GM23338 (cell line): ENCODE measurements at regions not wholly inside any gene's neighbourhood (a gene's known extent, or its start where the extent isn't known, plus 50 kb on each side); places are given as distances from the start of the nearest gene placed in this dataset.

Experiments used
- CREB1 ChIP-seq: fragments of 250-450 bp; sonication (Bioruptor Pico); IDR thresholded peaks from 2 replicates; pipeline ENCODE4 v1.5.0; 2020; ENCODE audit warnings: low read depth, mild to moderate bottlenecking, moderate library complexity
- CTCF ChIP-seq, 2 experiments: fragments of 200-600 bp in 1 of 2; sonication (generic) in 1 of 2; conservative IDR thresholded peaks; 2 replicates each; pipeline versions ENCODE4 v1.5.1 to v1.6.1; 2016 to 2017; ENCODE audit warnings: antibody characterized with exemption in 2 of 2, low read depth in 2 of 2, mild to moderate bottlenecking in 2 of 2, moderate library complexity in 1 of 2
- EZH2 ChIP-seq: fragments of 200-600 bp; sonication (generic); IDR thresholded peaks from one replicate; pipeline ENCODE4 v1.8.0; 2017; ENCODE audit warnings: antibody characterized with exemption, mild to moderate bottlenecking, low read depth; ENCODE audit not compliant: unreplicated experiment
- EZH2phosphoT487 ChIP-seq: fragments of 200-600 bp; sonication (generic); IDR thresholded peaks from one replicate; pipeline ENCODE4 v1.8.1; 2018; ENCODE audit warnings: antibody characterized with exemption; ENCODE audit not compliant: unreplicated experiment
- POLR2AphosphoS5 ChIP-seq: IDR thresholded peaks from 2 replicates; pipeline ENCODE4 v1.6.1; 2016; ENCODE audit warnings: antibody characterized with exemption, low read depth
- TF ChIP-seq, protein P1 (sequence below): fragments of 250-450 bp; sonication (Bioruptor Pico); IDR thresholded peaks from 2 replicates; pipeline ENCODE4 v1.5.0; 2020; ENCODE audit warnings: mild to moderate bottlenecking, moderate library complexity

DNA sequence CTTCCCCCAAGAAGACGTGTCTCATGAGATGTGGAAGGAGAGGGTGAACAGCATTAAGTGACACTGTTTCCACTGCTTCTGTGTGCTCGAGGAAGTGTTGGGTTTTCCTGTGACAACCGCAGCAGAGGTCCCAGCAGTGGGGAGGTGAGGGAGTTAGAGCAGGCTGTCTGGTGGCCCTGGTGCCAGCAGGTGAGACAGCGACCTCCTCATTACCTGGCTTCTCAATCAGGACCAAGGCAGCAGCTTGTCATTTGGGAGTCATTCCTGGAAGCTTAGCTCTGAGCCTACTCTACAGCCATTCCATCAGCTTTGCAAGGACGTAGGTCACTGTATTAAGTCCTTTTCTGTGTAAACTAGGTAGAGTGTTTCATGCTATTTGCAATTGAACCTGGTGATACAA lies 63.3 kb upstream of the RGMA start:
- TF ChIP-seq POLR2AphosphoS5 (no peak), EZH2 (no peak), CREB1 (CRISPR knock-in tag) (no peak), EZH2phosphoT487 (no peak), CTCF (conservative IDR thresholded peaks at IDR 0.05; ENCODE audit: low read depth in 2 of 2) (no peak)
- TF ChIP-seq, protein P1, sequence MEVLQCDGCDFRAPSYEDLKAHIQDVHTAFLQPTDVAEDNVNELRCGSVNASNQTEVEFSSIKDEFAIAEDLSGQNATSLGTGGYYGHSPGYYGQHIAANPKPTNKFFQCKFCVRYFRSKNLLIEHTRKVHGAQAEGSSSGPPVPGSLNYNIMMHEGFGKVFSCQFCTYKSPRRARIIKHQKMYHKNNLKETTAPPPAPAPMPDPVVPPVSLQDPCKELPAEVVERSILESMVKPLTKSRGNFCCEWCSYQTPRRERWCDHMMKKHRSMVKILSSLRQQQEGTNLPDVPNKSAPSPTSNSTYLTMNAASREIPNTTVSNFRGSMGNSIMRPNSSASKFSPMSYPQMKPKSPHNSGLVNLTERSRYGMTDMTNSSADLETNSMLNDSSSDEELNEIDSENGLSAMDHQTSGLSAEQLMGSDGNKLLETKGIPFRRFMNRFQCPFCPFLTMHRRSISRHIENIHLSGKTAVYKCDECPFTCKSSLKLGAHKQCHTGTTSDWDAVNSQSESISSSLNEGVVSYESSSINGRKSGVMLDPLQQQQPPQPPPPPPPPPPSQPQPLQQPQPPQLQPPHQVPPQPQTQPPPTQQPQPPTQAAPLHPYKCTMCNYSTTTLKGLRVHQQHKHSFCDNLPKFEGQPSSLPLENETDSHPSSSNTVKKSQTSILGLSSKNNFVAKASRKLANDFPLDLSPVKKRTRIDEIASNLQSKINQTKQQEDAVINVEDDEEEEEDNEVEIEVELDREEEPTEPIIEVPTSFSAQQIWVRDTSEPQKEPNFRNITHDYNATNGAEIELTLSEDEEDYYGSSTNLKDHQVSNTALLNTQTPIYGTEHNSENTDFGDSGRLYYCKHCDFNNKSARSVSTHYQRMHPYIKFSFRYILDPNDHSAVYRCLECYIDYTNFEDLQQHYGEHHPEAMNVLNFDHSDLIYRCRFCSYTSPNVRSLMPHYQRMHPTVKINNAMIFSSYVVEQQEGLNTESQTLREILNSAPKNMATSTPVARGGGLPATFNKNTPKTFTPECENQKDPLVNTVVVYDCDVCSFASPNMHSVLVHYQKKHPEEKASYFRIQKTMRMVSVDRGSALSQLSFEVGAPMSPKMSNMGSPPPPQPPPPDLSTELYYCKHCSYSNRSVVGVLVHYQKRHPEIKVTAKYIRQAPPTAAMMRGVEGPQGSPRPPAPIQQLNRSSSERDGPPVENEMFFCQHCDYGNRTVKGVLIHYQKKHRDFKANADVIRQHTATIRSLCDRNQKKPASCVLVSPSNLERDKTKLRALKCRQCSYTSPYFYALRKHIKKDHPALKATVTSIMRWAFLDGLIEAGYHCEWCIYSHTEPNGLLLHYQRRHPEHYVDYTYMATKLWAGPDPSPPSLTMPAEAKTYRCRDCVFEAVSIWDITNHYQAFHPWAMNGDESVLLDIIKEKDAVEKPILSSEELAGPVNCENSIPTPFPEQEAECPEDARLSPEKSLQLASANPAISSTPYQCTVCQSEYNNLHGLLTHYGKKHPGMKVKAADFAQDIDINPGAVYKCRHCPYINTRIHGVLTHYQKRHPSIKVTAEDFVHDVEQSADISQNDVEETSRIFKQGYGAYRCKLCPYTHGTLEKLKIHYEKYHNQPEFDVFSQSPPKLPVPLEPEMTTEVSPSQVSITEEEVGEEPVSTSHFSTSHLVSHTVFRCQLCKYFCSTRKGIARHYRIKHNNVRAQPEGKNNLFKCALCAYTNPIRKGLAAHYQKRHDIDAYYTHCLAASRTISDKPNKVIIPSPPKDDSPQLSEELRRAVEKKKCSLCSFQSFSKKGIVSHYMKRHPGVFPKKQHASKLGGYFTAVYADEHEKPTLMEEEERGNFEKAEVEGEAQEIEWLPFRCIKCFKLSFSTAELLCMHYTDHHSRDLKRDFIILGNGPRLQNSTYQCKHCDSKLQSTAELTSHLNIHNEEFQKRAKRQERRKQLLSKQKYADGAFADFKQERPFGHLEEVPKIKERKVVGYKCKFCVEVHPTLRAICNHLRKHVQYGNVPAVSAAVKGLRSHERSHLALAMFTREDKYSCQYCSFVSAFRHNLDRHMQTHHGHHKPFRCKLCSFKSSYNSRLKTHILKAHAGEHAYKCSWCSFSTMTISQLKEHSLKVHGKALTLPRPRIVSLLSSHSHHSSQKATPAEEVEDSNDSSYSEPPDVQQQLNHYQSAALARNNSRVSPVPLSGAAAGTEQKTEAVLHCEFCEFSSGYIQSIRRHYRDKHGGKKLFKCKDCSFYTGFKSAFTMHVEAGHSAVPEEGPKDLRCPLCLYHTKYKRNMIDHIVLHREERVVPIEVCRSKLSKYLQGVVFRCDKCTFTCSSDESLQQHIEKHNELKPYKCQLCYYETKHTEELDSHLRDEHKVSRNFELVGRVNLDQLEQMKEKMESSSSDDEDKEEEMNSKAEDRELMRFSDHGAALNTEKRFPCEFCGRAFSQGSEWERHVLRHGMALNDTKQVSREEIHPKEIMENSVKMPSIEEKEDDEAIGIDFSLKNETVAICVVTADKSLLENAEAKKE (CRISPR knock-in tag) = no peak
